ENCODE measurements at regions not wholly inside any gene's neighbourhood (a gene's known extent, or its start where the extent isn't known, plus 50 kb on each side); places are given as distances from the start of the nearest gene placed in this dataset.

- TF ChIP-seq ZNF274 (IDR thresholded peaks at IDR 0.05; ENCODE audit: low read depth, low read length) (no peak), YY1 (IDR thresholded peaks at IDR 0.05; ENCODE audit: insufficient read depth, insufficient read length) (no peak), SUZ12 (IDR thresholded peaks at IDR 0.05; ENCODE audit: extremely low read depth, insufficient read depth, insufficient read length) (no peak)
Measured at GRCh38 chr2:75798569-75798968, 87.9 kb upstream of the GCFC2 start.

Measured in NT2/D1 (cell line).